Neural cell (in vitro differentiated cells): ENCODE measurements at regions not wholly inside any gene's neighbourhood (a gene's known extent, or its start where the extent isn't known, plus 50 kb on each side); places are given as distances from the start of the nearest gene placed in this dataset.

ENCODE experiments used
- H2AFZ ChIP-seq: fragments of 200-600, 300-800 bp; sonication (generic), shearing (Covaris generic); 2 replicates; pipeline ENCODE4 v1.6.0; 2014; ENCODE audit warnings: low read depth, mild to moderate bottlenecking, antibody characterized with exemption, low read length, moderate library complexity
- H3F3A ChIP-seq: fragments of 200-600 bp; shearing (Covaris generic); 2 replicates; pipeline ENCODE4 v1.6.1; 2016; ENCODE audit warnings: mild to moderate bottlenecking, moderate library complexity, mixed read lengths, antibody characterized with exemption, low read length; ENCODE audit not compliant: insufficient read depth, poor library complexity, severe bottlenecking
- H3K27ac ChIP-seq: fragments of 200-600, 300-800 bp; sonication (generic), shearing (Covaris generic); 2 replicates; pipeline ENCODE4 v1.5.1; 2014; ENCODE audit warnings: mild to moderate bottlenecking, low read length, moderate library complexity
- H3K27me3 ChIP-seq: fragments of 300-800, 200-600 bp; sonication (generic), shearing (Covaris generic); 2 replicates; pipeline ENCODE4 v1.6.0; 2014; ENCODE audit warnings: mild to moderate bottlenecking, low read depth, low read length, moderate library complexity; ENCODE audit not compliant: insufficient read depth
- H3K36me3 ChIP-seq: fragments of 300-800, 200-600 bp; sonication (generic), shearing (Covaris generic); 2 replicates; pipeline ENCODE4 v1.5.1; 2014; ENCODE audit warnings: mild to moderate bottlenecking, antibody characterized with exemption, low read length, moderate library complexity; ENCODE audit not compliant: insufficient read depth
- H3K4me2 ChIP-seq: fragments of 300-800, 200-600 bp; sonication (generic), shearing (Covaris generic); 2 replicates; pipeline ENCODE4 v1.6.0; 2014; ENCODE audit warnings: mild to moderate bottlenecking, low read length
- H3K4me3 ChIP-seq: fragments of 300-800, 200-600 bp; sonication (generic), shearing (Covaris generic); 2 replicates; pipeline ENCODE4 v1.5.1; 2014; ENCODE audit warnings: mild to moderate bottlenecking, low read length, moderate library complexity
- H3K79me2 ChIP-seq: fragments of 200-600 bp; shearing (Covaris generic); replicated peaks from 2 replicates; pipeline ENCODE4 v1.6.0; 2014; ENCODE audit warnings: mild to moderate bottlenecking, low read length, moderate library complexity; ENCODE audit not compliant: insufficient read depth
- H3K9ac ChIP-seq: fragments of 300-800, 200-600 bp; sonication (generic), shearing (Covaris generic); 2 replicates; pipeline ENCODE4 v1.6.1; 2016; ENCODE audit warnings: mild to moderate bottlenecking, low read length, mixed read lengths
- H3K9me2 ChIP-seq: fragments of 200-600 bp; shearing (Covaris generic); 2 replicates; pipeline ENCODE4 v1.6.1; 2016; ENCODE audit warnings: mild to moderate bottlenecking, low read length, mixed read lengths; ENCODE audit not compliant: insufficient read depth
- H3K9me3 ChIP-seq: fragments of 200-600, 300-800 bp; sonication (generic), shearing (Covaris generic); 2 replicates; pipeline ENCODE4 v1.6.1; 2016; ENCODE audit warnings: mild to moderate bottlenecking, mixed run types, low read length, moderate library complexity, mixed read lengths
- H4K20me1 ChIP-seq: fragments of 200-600 bp; shearing (Covaris generic); 2 replicates; pipeline ENCODE4 v1.6.1; 2016; ENCODE audit warnings: mild to moderate bottlenecking, mixed run types; ENCODE audit not compliant: insufficient read depth
- EP300 ChIP-seq: fragments of 450-650 bp; conservative IDR thresholded peaks from 2 replicates; pipeline ENCODE4 v1.6.1; 2014; ENCODE audit warnings: antibody characterized with exemption, mild to moderate bottlenecking, moderate library complexity; ENCODE audit not compliant: poor library complexity, severe bottlenecking
- EZH2 ChIP-seq: fragments of 200-600, 300-800 bp; shearing (Covaris generic), sonication (generic); IDR thresholded peaks from 2 replicates; pipeline ENCODE4 v1.6.1; 2014; ENCODE audit warnings: antibody characterized with exemption, low read length, borderline replicate concordance, mild to moderate bottlenecking; ENCODE audit not compliant: insufficient read depth, poor library complexity, severe bottlenecking
- MXI1 ChIP-seq: fragments of 450-650 bp; conservative IDR thresholded peaks from 2 replicates; pipeline ENCODE4 v1.6.1; 2014; ENCODE audit warnings: antibody characterized with exemption, mild to moderate bottlenecking; ENCODE audit not compliant: poor library complexity, severe bottlenecking
- POLR2AphosphoS5 ChIP-seq: IDR thresholded peaks from 2 replicates; pipeline ENCODE4 v1.6.1; 2012
- RAD21 ChIP-seq: fragments of 450-650 bp; conservative IDR thresholded peaks from 2 replicates; pipeline ENCODE4 v1.6.1; 2014; ENCODE audit warnings: antibody characterized with exemption, mild to moderate bottlenecking, moderate library complexity
- REST ChIP-seq: IDR thresholded peaks from 2 replicates; pipeline ENCODE4 v1.6.1; 2012; ENCODE audit warnings: borderline replicate concordance
- TAF1 ChIP-seq: IDR thresholded peaks from 2 replicates; pipeline ENCODE4 v1.6.1; 2012; ENCODE audit warnings: low read depth
- TF ChIP-seq, protein P1 (sequence below): fragments of 450-650 bp; IDR thresholded peaks from 2 replicates; pipeline ENCODE4 v1.5.1; 2014; ENCODE audit warnings: antibody characterized with exemption, mild to moderate bottlenecking, moderate library complexity; ENCODE audit not compliant: poor library complexity, severe bottlenecking

- no peak for TF ChIP-seq RAD21
- TF ChIP-seq EZH2, result no peak
- H3K9me2 ChIP-seq, result no peaks in the 10 kb centered on the region
- no peak overlapping the region for H3K9ac ChIP-seq
- H3F3A ChIP-seq, result no peaks in the 10 kb centered on the region
- no peaks in the 10 kb centered on the region for H3K27me3 ChIP-seq
- H3K4me2 ChIP-seq, result no peak overlapping the region
- no peaks in the 10 kb centered on the region for H3K36me3 ChIP-seq
- no peaks in the 10 kb centered on the region for H3K9me3 ChIP-seq
- no peaks in the 10 kb centered on the region for H4K20me1 ChIP-seq
- no peak overlapping the region for H3K27ac ChIP-seq
- H3K4me3 ChIP-seq, result no peak overlapping the region
- no peak overlapping the region for H2AFZ ChIP-seq
- no peaks in the 10 kb centered on the region for H3K79me2 ChIP-seq
Observed at GRCh38 chr6:115540077-115540869, 520.4 kb downstream of the FRK start.

DNA sequence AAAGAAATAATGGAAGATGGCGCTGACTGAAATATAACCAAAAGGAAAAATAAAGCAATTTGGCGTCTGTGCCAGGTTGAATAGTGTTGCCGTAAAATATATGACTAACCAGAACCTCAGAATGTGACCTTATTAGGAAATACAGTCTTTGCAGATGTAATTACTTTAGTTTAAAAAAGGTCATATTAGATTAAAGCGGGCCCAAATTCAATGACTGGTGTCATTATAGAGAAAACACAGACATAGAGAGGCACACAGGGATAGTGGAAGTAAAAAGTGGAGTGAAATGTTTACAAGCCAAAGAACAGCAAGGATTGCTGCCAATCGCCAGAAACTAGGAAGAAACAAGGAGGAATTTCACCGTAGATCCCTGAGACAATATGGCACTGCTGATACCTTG, 521.2 kb downstream of the FRK start:
- H3K9me2 ChIP-seq, result no peaks in the 10 kb centered on the region

More for the DNA sequence above, 521.2 kb downstream of the FRK start:
- no peaks in the 10 kb centered on the region for H3F3A ChIP-seq
- no peak overlapping the region for H3K4me3 ChIP-seq
- no peaks in the 10 kb centered on the region for H3K9me3 ChIP-seq
- H3K4me2 ChIP-seq, result no peak overlapping the region
- no peaks in the 10 kb centered on the region for H3K27me3 ChIP-seq
- H3K27ac ChIP-seq, result no peak overlapping the region
- no peaks in the 10 kb centered on the region for H4K20me1 ChIP-seq
- H3K36me3 ChIP-seq, result no peaks in the 10 kb centered on the region
- H3K9ac ChIP-seq, result no peak overlapping the region
- no peak for TF ChIP-seq TAF1
- TF ChIP-seq POLR2AphosphoS5, result no peak
- no peak for TF ChIP-seq RAD21
- no peak for TF ChIP-seq MXI1
- no peak for TF ChIP-seq EP300
- TF ChIP-seq REST, result no peak
- TF ChIP-seq, protein P1, sequence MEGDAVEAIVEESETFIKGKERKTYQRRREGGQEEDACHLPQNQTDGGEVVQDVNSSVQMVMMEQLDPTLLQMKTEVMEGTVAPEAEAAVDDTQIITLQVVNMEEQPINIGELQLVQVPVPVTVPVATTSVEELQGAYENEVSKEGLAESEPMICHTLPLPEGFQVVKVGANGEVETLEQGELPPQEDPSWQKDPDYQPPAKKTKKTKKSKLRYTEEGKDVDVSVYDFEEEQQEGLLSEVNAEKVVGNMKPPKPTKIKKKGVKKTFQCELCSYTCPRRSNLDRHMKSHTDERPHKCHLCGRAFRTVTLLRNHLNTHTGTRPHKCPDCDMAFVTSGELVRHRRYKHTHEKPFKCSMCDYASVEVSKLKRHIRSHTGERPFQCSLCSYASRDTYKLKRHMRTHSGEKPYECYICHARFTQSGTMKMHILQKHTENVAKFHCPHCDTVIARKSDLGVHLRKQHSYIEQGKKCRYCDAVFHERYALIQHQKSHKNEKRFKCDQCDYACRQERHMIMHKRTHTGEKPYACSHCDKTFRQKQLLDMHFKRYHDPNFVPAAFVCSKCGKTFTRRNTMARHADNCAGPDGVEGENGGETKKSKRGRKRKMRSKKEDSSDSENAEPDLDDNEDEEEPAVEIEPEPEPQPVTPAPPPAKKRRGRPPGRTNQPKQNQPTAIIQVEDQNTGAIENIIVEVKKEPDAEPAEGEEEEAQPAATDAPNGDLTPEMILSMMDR, result no peak
- no peak for TF ChIP-seq EZH2
- H2AFZ ChIP-seq, result no peak overlapping the region
- no peaks in the 10 kb centered on the region for H3K79me2 ChIP-seq
